Stomach (tissue), 8 donors: ENCODE measurements at regions not wholly inside any gene's neighbourhood (a gene's known extent, or its start where the extent isn't known, plus 50 kb on each side); places are given as distances from the start of the nearest gene placed in this dataset.

Source experiments
- DNase-seq, 2 donors: peaks; one replicate each; pipeline versions ENCODE4 v3.0.0 to v3.0.0-alpha.2; 2013 to 2019
- H3K27ac ChIP-seq, 5 donors: fragments of 200-600 bp in 4 of 5; sonication (generic) in 4 of 5; one replicate each; pipeline ENCODE4 v1.5.1; 2013 to 2019; ENCODE audit warnings: mild to moderate bottlenecking in 1 of 5, moderate library complexity in 1 of 5
- H3K27me3 ChIP-seq, 3 donors: fragments of 200-600 bp; sonication (generic); one replicate each; pipeline ENCODE4 v1.5.1; 2017 to 2019; ENCODE audit warnings: mixed run types in 1 of 3
- H3K36me3 ChIP-seq, 4 donors: fragments of 200-600 bp; sonication (generic); 1 replicate in 3 of 4; 2 replicates in 1 of 4; pipeline ENCODE4 v1.5.1; 2016 to 2019
- H3K4me1 ChIP-seq, 4 donors: fragments of 200-600 bp; sonication (generic); one replicate each; pipeline ENCODE4 v1.5.1; 2016 to 2019
- H3K4me3 ChIP-seq, 4 donors: fragments of 200-600 bp; sonication (generic) in 3 of 4; one replicate each; pipeline ENCODE4 v1.5.1; 2016 to 2019; ENCODE audit warnings: mild to moderate bottlenecking in 1 of 4
- H3K9me3 ChIP-seq, 4 donors: fragments of 200-600 bp; sonication (generic); one replicate each; pipeline ENCODE4 v1.5.1; 2016 to 2019
- EP300 ChIP-seq: sonication (generic); formaldehyde crosslinking; IDR thresholded peaks from one replicate; pipeline ENCODE4 v1.6.1; 2017; ENCODE audit warnings: antibody characterized with exemption
- POLR2A ChIP-seq, 4 donors: fragments of 450-650 bp; IDR thresholded peaks; one replicate each; pipeline ENCODE4 v1.6.1; 2016; ENCODE audit warnings: antibody characterized with exemption in 4 of 4, control low read depth in 2 of 4, mild to moderate bottlenecking in 1 of 4, moderate library complexity in 1 of 4
- POLR2AphosphoS5 ChIP-seq, 3 donors: sonication (generic); formaldehyde crosslinking; IDR thresholded peaks; one replicate each; pipeline ENCODE4 v1.6.1; 2016; ENCODE audit warnings: antibody characterized with exemption in 3 of 3
- WGBS, 5 donors: extraction: QIAGEN DNeasy Blood & Tissue Kit in 3 of 5; methylation state at CpG; one replicate each; pipeline versions ENCODE4 v1.1.5 to v1.1.7; 2013 to 2018; 5-methylcytosine and 5-hydroxymethylcytosine counted together
- intact Hi-C: fragments of 100-400 bp; cut with DNase I; formaldehyde crosslinking; loops from one replicate; pipeline ENCODE4 v1.15.1; 2023; ENCODE audit warnings: low total_unique reads
- TF ChIP-seq, protein P1 (sequence below), 7 experiments: fragments of 450-650 bp in 4 of 7; fragments of 200-600 bp in 3 of 7; sonication (generic) in 3 of 7; IDR thresholded peaks; one replicate each; pipeline ENCODE4 v1.5.1; 2016 to 2019; ENCODE audit warnings: antibody characterized with exemption in 7 of 7, control low read depth in 2 of 7, mild to moderate bottlenecking in 1 of 7
- donor health status: healthy with polysubstance abuse.
- donor health status: Bipolar disorder and iron deficiency.
- donor health status: healthy.

DNA sequence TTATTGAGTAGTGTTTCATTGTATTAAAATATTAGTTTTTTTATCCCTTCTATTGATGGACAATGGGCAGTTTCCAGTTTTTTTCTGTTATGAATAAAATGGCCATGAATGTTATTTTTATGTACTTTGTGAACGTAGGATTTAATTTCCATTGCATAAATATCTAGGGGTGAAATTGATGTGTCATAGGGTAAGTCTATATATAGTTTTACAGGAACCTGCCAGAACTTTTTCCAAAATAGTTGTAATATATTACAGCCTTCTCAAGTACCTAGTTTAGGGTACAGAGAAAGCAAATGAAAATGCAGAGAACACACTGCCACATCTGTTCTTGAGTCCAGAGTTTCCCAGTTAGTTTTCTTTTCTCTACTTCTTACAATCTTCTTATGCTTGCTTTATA, 378.6 kb downstream of the MEIS1 start:
- Histone ChIP-seq H3K4me1 (no peaks in the 10 kb centered on the region), H3K9me3 (no peaks in the 10 kb centered on the region), H3K4me3 (no peak overlapping the region), H3K36me3 (no peaks in the 10 kb centered on the region), H3K27ac (peak overlapping the region in 2 of 5 donors; percentile 13 to 38), H3K27me3 (no peaks in the 10 kb centered on the region)
- WGBS, 5 donors, result 40 to 63% (median 53%) methylated on average over 1 of the region's 1 CpG
- intact Hi-C loops, result no loop called here
- no peak for DNase-seq
- TF ChIP-seq EP300 (no peak), POLR2A (IDR thresholded peaks at IDR 0.05) (no peak), POLR2AphosphoS5 (IDR thresholded peaks at IDR 0.05) (no peak)
- TF ChIP-seq, protein P1, sequence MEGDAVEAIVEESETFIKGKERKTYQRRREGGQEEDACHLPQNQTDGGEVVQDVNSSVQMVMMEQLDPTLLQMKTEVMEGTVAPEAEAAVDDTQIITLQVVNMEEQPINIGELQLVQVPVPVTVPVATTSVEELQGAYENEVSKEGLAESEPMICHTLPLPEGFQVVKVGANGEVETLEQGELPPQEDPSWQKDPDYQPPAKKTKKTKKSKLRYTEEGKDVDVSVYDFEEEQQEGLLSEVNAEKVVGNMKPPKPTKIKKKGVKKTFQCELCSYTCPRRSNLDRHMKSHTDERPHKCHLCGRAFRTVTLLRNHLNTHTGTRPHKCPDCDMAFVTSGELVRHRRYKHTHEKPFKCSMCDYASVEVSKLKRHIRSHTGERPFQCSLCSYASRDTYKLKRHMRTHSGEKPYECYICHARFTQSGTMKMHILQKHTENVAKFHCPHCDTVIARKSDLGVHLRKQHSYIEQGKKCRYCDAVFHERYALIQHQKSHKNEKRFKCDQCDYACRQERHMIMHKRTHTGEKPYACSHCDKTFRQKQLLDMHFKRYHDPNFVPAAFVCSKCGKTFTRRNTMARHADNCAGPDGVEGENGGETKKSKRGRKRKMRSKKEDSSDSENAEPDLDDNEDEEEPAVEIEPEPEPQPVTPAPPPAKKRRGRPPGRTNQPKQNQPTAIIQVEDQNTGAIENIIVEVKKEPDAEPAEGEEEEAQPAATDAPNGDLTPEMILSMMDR (IDR thresholded peaks at IDR 0.05), result no peak

DNA sequence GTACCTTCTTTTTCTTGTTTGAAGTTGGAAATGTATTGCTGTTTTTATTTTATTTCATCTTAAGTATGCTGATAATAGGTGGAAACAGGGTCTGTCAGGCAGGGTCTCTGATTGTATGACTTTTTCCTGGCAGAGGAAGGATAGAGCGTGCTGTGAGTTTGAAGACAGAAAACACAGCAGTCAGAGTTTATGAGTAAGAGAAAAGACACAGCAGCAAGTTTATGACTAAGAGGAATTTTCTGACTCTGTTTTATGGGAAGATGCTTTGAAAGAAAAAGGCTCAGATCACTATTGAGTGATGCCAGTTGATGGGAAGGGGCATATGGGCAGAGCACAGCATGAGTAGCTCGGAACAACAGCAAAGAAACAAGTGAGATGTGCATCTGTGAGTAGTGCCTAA, 379.1 kb downstream of the MEIS1 start:
- H3K9me3 ChIP-seq, result no peaks in the 10 kb centered on the region
- 60 to 89% (median 76%) methylated on average over 2 of the region's 2 CpGs for WGBS, 5 donors
- TF ChIP-seq POLR2AphosphoS5 (IDR thresholded peaks at IDR 0.05), result peak in 1 of 3 donors; percentile 42
- TF ChIP-seq, protein P1 (IDR thresholded peaks at IDR 0.05), result no peak
- peak overlapping the region in 2 of 5 donors; percentile 13 to 38 for H3K27ac ChIP-seq
- intact Hi-C loops, result no loop called here
- no peaks in the 10 kb centered on the region for H3K36me3 ChIP-seq
- H3K27me3 ChIP-seq, result no peaks in the 10 kb centered on the region
- H3K4me3 ChIP-seq, result no peak overlapping the region
- H3K4me1 ChIP-seq, result no peaks in the 10 kb centered on the region
- no peak for DNase-seq

DNA sequence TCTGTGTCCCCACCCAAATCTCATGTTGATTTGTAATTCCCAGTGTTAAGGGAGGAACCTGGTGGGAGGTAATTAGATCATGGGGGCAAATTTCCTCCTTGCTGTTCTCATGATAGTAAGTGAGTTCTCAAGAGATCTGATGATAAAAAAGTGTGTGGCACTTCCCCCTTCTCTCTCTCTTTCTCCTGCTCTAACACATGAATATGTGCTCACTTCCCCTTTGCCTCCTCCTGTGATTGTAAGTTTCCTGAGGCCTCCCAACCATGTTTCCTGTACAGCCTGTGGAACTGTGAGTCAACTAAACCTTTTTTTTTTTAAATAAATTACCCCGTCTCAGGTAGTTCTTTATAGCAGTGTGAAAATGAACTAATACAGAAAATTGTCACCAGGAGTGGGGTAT, 380.0 kb downstream of the MEIS1 start:
- intact Hi-C loops, result no loop called here
- H3K27me3 ChIP-seq, result no peaks in the 10 kb centered on the region
- DNase-seq, result no peak
- peaks cover 0 to 3% (median 0%) of the 10 kb centered on the region in 4 donors for H3K9me3 ChIP-seq
- TF ChIP-seq POLR2A (IDR thresholded peaks at IDR 0.05), result no peak
- TF ChIP-seq EP300, result no peak
- TF ChIP-seq, protein P1 (IDR thresholded peaks at IDR 0.05), result no peak
- TF ChIP-seq POLR2AphosphoS5 (IDR thresholded peaks at IDR 0.05), result no peak
- WGBS, 5 donors, result 76 to 93% (median 82%) methylated on average over 1 of the region's 1 CpG
- H3K4me3 ChIP-seq, result no peak overlapping the region
- no peaks in the 10 kb centered on the region for H3K4me1 ChIP-seq
- no peaks in the 10 kb centered on the region for H3K36me3 ChIP-seq
- no peak overlapping the region for H3K27ac ChIP-seq

DNA sequence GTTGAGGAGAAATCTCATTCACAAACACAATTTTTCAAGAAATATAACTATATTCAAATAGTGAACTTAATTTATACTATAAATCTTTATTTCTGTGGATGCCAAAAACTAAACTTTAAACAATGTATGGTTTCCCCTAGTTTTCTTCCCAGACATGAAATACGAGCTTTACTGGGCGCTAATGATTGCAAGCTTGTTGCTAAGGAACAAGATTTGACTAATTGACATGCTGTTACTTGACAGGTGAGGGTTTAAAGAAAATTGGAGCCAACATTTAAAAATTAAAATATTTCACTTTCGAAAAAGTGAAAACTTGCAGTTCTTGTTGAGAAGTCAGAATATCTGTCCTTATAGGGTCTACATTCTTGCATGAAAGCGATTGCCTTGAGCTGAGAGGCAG, 381.0 kb downstream of the MEIS1 start:
- TF ChIP-seq, protein P1 (IDR thresholded peaks at IDR 0.05), result no peak
- no peak for TF ChIP-seq POLR2A (IDR thresholded peaks at IDR 0.05)
- TF ChIP-seq POLR2AphosphoS5 (IDR thresholded peaks at IDR 0.05), result no peak
- TF ChIP-seq EP300, result no peak
- Histone ChIP-seq H3K9me3 (peaks cover 0 to 3% (median 0%) of the 10 kb centered on the region in 4 donors), H3K27ac (no peak overlapping the region), H3K4me1 (no peaks in the 10 kb centered on the region), H3K4me3 (no peak overlapping the region), H3K27me3 (no peaks in the 10 kb centered on the region), H3K36me3 (no peaks in the 10 kb centered on the region)
- intact Hi-C loops, result no loop called here
- no peak for DNase-seq
- WGBS, 5 donors, result 73 to 87% (median 81%) methylated on average over 4 of the region's 4 CpGs
